HG02840 (cell line): ENCODE measurements at regions not wholly inside any gene's neighbourhood (a gene's known extent, or its start where the extent isn't known, plus 50 kb on each side); places are given as distances from the start of the nearest gene placed in this dataset.
"Not testable (repeated sequence)": the region's sequence is repeated elsewhere in the genome, so short reads cannot be mapped to it uniquely, and the experiment has no call there.

Source experiments
- ATAC-seq: cut with Tn5 transposase; IDR thresholded peaks from one replicate; pipeline ENCODE4 v1.9.1; 2021; ENCODE audit warnings: mild to moderate bottlenecking, moderate library complexity, moderate number of reproducible peaks; ENCODE audit not compliant: unreplicated experiment, low FRiP score

DNA sequence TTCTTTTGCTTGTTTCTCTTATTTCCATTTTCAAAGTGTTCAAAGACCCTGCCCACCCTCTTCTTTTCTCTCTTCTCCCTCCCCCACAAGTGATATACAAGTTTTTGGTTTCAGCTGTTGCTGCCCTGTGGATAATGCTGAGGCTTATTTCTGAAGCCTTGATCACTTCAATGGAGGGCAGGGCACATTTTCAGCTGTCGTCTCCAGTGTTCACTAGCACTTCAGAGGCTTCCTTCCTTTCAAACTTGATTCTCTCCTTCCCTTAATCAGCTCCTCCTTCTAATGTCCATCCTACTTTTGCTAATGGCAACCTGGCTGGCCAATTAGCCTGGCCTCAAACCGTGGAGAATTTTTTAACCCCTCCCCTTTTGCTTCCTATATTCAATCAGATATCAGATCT, 435.7 kb upstream of the RUNX1 start:
- no peak for ATAC-seq

DNA sequence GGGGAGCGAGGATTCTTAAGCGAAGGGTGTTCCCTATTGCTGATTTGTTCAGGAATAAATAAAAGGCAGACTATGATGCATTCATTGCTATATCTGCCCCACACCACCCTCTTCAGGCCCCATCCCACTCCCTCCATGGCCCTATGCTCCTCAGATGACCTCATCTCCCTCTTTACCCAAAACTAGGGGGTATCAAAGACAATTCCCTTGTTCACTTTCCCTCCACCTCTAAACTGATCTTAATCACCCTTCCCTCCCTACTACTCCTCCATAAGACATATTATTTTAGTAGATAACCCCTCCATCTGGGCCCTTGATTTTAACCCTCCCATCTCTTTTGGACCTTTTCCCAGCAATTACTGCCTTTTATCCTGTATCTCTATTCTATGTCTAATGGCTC, 434.9 kb upstream of the RUNX1 start:
- ATAC-seq, result no peak

DNA sequence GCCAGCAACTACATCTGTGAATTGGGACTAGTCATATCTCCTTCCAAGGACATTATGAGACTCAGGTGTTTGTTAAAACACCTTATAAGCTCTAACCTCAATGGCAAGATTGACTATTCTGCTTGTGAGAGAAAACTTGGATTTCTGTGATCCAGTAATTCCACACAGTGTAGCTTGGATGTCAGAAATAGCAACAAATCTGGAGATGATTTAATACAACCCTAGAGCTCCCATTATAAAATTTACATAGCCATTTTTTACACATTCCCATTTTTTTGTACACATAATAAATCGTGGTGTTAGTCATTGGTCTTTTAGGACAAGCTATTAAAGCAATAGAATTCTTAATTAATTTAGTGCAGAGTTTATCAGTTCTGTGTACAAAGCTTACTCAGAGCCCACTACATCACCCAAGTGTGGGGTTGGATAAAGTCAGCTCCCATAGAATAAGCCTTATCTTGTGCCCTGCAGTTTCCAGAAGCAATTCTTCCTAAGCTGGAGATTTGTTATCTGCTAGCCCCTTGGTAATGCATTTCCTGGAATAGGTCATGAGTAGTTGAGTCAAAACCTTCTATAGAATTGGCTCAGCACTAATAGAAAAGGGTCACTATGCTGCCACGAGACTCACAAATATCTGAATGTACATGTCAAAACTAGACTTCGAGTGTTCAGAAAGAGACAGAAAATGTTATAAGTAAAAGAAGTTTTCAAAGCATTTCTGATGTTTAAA, 434.0 kb upstream of the RUNX1 start:
- ATAC-seq, result no peak

DNA sequence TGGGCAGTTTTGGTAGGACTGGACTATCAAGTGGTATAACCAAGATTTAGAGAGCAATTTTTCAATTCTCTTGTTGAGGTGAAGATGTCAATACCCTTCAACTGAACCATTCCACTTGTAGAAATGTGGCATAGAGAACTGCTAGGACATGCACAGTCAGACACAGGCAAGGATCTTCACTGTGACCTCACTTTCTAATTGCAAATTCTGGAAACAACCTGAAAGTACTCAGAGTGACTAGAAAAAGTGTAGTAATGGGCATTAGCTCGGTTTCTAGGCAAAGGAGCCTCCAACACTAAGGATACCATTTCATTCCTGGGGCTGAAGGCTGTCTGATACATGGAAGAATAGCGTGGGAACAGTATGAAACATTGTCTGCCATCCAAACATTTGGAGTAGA, 433.0 kb upstream of the RUNX1 start:
- ATAC-seq, result no peak

DNA sequence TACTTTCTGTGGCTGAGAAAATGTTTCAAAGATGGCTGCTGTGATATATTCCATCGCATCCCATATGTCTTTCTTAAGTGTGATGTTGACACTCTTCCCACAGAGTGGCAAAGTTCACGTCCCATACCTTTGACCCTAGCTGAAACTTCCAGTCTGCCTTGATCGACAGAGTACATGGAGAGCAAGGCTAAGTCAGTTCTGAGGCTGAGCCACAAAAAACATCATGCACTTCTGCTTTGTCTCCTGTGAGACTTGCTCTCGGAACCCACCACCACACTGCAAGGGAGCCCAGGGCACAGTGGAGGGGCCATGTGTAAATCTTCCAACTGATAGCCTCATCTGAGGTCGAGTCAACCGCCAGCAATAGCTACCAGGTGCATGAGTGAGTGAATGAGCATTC, 431.9 kb upstream of the RUNX1 start:
- no peak for ATAC-seq

DNA sequence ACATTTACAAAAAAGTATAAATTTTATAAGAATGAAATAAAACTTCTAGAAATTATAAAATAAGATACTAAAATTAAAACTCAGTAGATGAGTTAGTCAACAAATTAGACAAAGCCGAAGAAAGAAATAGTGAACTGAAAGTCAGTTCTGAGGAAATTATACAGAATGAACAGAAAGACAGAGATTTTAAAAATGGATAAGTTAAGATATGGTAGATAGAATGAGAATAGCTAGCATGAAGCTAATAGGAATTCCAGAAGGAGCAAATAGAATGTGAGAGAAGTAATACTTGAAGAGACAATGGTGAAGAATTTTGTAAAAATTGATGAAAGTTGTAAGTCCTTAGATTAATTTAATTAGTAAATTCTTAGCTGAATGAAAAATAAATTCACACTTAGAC, 430.4 kb upstream of the RUNX1 start:
- no peak for ATAC-seq

DNA sequence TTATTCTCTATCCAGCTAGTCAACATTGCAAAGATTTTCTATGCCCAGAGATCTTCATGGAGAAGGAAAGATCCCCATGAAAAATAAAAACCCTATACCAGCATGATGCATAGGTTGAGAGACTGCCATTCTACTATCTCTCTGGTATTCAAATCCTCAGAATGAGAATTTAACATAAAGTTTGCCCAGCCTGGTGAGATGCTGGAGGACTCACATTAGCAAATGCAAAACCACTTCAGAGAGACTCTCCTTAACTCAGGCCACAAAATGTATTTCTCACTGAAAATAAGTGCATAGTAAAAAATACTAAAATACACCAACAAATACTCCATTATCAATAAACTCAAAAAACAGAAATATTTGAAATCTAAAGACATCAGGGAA, 430.0 kb upstream of the RUNX1 start:
- no peak for ATAC-seq

DNA sequence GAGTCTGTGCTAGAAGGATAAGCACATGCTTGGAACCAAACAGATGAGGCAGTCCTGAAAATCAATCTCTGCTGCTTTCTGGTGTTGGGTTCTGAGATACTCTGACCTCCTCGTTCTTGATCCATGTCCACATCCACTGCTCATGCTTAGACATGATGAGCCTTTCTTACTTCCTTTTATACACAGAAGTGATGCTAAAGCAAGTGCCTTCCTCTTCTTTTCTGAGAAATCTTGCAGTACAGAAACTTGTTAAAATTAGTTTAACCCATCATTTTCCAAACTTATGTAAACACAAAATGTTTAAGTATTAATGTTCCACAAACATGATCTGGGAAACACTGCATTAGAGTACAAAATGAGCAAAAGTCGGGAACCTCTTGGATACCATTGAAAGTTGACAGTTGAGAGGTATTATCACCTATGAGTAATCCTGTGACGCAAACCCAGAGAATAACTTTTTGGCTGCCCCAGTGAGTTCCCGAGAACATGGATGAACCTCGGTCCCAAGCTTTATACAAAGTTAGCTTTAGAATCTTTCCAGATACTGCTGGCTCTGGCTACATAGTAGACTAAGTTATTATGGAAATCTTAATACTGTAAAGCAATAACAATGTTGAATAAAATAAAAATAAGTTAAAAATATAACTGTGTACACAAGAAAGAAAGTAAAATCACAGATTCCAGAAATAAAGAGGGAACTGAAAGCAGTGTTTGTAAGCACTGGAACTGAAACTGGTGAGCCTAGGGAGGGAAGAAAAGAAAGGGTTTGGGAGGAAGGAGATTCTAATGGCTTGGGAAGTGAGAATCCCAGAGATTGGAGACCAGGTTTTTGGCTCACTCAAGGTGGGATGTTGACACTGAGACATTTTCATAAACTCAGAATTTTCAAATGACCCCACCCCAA, 429.3 kb upstream of the RUNX1 start:
- ATAC-seq, result no peak

DNA sequence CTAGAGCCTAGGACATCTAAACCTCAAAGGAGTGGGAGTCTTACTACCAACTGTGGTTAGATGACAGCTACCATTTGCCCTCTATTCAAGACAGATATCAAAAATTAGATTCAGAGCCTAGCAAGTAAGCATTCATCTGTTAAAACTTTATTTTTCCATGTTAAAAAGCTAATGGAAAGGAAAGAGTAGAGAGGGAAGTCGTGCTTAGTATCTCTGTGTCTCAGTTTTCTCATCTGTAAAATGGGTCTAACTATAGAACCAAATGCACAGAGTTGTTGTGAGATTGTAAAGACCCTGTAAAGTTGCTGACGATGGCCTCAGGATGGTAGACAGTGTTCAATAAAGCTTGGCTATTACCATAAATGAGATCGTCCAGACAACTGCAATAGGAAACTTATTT, 428.5 kb upstream of the RUNX1 start:
- ATAC-seq, result no peak

DNA sequence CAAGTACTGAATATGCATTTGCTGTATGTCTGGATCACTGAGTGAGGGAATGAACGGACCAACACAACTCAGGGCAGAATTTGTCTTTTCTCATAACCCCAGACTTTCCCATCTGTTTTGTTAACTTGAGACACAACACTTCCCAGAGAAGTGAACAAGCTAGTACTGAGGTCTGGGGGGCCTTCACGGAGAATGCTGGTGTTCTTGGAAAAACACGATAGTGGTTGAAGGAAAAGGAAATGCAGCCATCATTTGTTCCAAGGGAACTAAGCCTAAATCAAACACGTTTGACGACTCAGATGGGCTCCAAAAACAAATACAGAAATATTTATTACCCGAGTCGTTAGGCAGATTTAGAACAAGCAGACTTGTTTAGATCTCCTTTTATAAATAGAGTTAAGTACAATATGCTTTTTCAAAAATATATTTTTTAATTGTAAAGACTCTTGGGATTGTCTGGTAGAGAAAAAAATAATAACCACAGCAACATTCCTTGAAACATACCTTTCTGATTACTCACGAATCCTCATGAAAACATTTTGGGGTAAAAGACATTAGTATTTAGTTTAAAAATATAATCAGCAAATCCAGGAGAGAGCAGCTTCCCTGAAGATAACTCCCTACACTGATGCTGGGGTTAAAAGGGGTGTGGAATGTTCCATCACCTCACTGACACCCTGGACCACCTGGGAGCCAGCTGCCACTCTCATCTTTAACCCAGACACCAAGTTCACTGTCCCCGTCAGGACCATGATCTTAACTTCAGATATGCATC, 427.7 kb upstream of the RUNX1 start:
- ATAC-seq, result no peak

DNA sequence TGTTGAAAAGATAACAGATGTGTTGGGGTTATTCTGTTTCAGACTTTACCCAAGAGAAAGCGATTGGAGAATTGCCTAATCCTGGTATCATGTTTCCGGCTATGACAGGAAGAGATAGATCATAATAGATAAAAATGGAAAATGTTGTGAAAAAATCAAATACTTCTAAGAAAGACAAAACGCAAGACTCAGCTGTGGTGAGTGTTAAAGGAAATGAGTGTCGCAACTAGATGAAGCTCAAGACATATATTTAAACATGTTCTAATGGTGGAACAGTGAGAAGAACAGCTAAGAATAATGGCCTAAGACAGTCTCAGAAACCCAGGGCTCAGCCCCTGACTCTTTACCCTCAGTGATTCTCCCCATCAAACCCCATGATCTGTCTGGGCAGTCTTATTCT, 426.7 kb upstream of the RUNX1 start:
- ATAC-seq, result no peak

DNA sequence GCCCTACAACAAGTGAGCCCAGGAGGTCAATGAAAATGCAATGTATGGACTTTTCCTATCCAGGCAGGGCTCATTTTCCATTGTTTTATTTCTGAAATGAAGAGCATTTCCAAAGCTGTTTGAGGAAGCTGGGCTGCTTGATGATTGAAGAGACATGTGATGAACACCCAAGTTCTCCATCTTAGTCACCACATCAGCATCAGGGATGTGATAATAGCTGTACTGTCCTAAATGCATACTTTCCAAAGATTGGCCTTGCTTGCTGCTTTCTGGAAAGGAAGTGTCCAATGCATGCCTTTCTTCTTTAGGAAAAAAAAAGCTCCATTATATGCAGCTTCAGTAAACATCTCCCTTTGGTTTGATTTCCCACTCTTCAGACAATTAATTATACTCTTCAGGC, 425.9 kb upstream of the RUNX1 start:
- no peak for ATAC-seq

DNA sequence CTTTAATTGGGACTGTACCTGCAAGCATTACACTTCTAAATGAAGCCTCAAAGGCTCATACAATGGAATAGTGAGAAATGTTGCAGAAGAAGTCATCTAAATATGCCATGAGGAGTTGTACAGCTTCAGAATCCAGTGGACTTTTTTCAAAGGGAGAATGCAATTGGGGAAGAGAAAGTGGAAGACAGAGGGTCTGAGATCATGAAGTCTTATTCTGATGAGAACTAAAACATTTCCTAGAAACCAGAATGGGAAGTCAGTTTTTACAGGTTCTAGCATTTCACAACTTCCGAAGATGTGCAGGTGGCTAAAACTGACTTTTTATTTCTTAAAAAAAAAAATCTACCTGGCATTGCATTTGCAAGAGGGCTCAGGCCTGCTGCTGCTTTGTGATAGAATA, 424.4 kb upstream of the RUNX1 start:
- ATAC-seq, result no peak

DNA sequence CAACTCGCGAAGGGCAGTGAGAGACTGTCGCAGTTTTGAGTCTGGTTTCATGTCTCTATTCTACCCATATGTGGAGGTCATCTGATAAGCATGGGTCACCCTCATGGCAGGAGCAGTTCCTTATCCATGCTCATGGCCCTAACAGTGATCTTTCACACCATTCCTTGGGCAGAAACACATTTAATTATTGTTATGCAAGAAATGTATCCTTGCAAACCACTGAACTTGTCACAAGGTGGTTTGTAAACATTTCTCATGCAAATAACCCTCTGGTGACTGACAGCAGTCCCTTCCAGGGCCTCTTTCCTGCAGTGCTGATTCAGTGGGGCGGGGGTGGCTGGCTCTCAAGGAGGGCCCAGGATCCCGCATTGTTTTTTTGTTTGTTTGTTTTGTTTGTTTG, 421.4 kb upstream of the RUNX1 start:
- ATAC-seq, result no peak

DNA sequence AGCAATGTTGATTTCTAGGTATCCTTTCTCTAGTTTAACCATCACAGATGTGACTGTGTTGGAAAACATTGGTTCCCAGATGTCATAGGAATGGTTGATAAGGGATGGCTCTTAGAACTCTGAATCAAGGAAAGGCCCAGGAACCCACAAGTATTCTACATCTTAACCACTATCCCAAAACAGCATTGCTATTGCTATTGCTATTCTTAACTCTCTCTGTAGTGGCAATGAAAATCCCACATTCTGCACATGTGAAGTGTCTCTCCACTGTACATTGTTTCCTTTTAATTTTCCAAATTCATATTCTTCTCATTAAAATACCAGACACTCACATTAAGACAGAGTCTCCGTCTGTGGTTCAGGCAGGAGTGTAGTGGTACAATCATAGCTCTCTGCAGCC, 420.4 kb upstream of the RUNX1 start:
- no peak for ATAC-seq

DNA sequence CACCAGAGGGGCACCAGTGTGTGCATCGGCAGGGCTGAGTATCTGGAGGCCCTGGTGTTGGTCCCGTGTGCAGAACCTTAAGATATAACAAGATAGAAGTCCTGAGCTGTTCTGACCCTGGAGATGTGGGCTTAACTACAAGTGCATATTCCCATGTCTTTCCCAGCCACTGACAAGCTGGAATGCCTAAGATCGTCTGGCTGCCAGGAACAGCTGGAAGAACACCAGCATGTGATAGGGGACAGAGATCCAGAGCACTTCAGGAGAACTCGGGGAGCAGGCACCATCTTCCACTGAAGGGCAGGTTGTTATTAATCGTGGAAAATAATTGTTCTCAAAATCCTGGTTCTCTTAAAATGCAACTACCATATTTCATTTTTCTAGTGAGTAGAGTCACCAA, 419.9 kb upstream of the RUNX1 start:
- ATAC-seq, result no peak

DNA sequence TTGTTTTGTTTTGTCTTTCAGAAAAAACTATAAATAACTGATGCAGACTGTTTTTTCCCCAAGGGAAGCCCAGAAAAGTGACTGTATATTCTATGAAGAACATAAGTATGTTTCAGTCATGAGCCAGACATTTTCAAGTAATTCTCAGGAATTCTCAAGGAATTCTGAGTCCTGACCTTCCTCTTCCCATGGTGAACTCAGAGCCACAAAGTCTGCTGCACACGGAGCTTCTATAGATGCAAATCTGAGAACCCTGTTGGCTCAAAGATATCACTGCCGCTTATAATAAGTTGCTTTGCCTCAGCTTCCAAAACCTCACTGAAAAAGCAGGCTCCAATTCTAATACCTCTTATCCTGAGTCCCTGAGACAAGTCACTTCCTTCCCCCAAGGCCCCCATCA, 418.5 kb upstream of the RUNX1 start:
- no peak for ATAC-seq

DNA sequence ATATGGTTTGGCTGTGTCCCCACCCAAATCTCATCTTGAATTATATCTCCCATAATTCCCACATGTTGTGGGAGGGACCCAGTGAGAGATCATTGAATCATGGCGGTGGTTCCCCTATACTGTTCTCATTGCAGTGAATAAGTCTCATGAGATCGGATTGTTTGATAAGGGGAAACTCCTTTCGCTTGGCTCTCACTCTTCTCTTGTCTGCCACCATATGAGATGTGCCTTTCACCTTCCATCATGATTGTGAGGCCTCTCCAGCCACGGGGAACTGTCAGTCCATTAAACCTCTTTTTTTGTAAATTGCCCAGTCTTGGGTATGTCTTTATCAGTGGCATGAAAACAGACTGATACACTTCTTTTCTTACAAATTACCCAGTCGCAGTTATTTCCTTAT, 417.6 kb upstream of the RUNX1 start:
- ATAC-seq, result not testable (repeated sequence)

DNA sequence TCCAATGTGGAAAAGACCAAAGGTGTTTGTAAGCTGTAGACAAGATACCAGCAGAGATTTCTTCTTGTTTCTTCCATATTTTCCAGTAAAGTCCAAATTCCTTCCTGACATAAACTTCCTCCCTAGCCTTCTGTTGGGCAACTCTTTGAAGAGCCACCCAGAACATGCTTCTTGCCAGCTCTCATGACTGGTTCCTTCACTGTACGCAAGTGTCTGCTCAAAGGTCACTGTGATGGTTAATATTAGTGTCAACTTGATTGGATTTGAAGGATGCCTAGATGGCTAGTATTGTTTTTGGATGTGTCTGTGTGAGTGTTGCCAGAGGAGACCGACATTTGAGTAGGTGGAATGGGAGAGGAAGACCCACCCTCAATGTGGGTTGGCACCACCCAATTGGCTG, 416.6 kb upstream of the RUNX1 start:
- no peak for ATAC-seq

DNA sequence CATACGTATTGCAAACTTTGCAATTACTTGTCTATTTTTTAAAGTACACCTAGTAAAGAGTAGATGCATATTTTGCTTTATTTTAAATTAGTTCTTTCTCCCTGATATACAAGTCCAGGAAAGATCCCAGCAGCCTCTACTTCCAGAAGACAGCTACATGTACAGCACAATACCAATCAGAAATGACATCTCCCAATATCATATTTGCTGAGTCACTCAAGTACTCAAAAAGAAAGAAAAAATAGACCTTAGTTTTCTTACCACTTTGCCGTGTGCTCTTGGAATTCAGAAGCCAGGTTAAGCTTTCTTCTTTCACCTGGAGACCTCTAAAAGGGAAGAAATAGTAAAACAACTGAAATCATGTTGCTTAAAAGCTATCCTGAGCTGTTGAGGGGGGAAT, 412.6 kb upstream of the RUNX1 start:
- ATAC-seq, result no peak

DNA sequence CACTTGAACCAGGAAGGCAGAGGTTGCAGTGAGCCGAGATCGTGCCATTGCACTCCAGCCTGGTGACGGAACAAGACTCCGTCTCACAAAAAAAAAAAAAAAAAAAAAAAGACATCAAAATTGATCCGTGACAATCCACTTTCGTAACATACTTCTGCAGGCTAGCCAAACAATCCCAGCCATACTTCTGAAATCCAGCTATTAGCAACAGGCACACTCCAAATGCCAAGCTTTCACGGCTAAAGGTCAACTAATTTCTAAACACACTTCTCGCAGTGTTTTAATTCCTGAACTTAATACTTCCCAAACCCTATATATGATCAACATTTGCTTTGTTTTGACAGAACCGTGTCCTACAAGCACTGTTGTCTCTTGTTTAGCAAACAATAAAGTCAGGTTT, 411.3 kb upstream of the RUNX1 start:
- no peak for ATAC-seq
